ENCODE measurements at regions not wholly inside any gene's neighbourhood (a gene's known extent, or its start where the extent isn't known, plus 50 kb on each side); places are given as distances from the start of the nearest gene placed in this dataset.

GRCh38 chr3:132787616-132788300 is 65.5 kb upstream of the NPHP3 start:
- TF ChIP-seq CTCF (conservative IDR thresholded peaks at IDR 0.05 in 1 of 2, IDR thresholded peaks at IDR 0.05 in 1 of 2; ENCODE audit: extremely low read depth in 1 of 2, insufficient read depth in 1 of 2, low read depth in 1 of 2, low read length in 2 of 2), result no peak
- TF ChIP-seq EZH2 (IDR thresholded peaks at IDR 0.05; ENCODE audit: borderline replicate concordance, low read length), result no peak

Measured in mammary epithelial cell (primary cell).